ENCODE measurements at regions not wholly inside any gene's neighbourhood (a gene's known extent, or its start where the extent isn't known, plus 50 kb on each side); places are given as distances from the start of the nearest gene placed in this dataset.

- CTCF ChIA-PET (ENCODE audit: partially characterized antibody): no interaction called here
- Mint-ChIP-seq H3K9me3 (peaks cover 0 to 10% (median 2%) of the 10 kb centered on the region in 8 donors), H3K4me3 (no peak overlapping the region), H3K27me3 (no peaks in the 10 kb centered on the region), H3K36me3 (no peaks in the 10 kb centered on the region), H3K4me1 (no peaks in the 10 kb centered on the region), H3K27ac (no peak overlapping the region)
- Histone ChIP-seq H3K9me3 (ENCODE audit: control insufficient read depth in 1 of 2, low read length in 2 of 2) (no peaks in the 10 kb centered on the region), H3K36me3 (ENCODE audit: insufficient read depth, low read length) (no peaks in the 10 kb centered on the region), H3K27ac (ENCODE audit: low read depth, low read length) (no peak overlapping the region), H3K4me1 (ENCODE audit: insufficient read depth, low read length) (no peaks in the 10 kb centered on the region), H3K27me3 (ENCODE audit: insufficient read depth, low read length) (no peaks in the 10 kb centered on the region), H3K4me3 (ENCODE audit: low read length in 2 of 2) (no peak overlapping the region)
- POLR2A ChIA-PET (ENCODE audit: partially characterized antibody): no interaction called here
- no peak for DNase-seq
- intact Hi-C loops (cut with micrococcal nuclease): no loop called here
Measured at GRCh38 chr9:118836891-118837290, 532.3 kb downstream of the BRINP1 start.

- Histone ChIP-seq H3K9me3 (ENCODE audit: control insufficient read depth in 1 of 2, low read length in 2 of 2) (no peaks in the 10 kb centered on the region), H3K27ac (ENCODE audit: low read depth, low read length) (no peak overlapping the region), H3K4me3 (ENCODE audit: low read length in 2 of 2) (no peak overlapping the region), H3K36me3 (ENCODE audit: insufficient read depth, low read length) (no peaks in the 10 kb centered on the region), H3K4me1 (ENCODE audit: insufficient read depth, low read length) (no peaks in the 10 kb centered on the region), H3K27me3 (ENCODE audit: insufficient read depth, low read length) (no peaks in the 10 kb centered on the region)
- CTCF ChIA-PET (ENCODE audit: partially characterized antibody): no interaction called here
- Mint-ChIP-seq H3K4me1 (no peaks in the 10 kb centered on the region), H3K36me3 (no peaks in the 10 kb centered on the region), H3K27me3 (no peaks in the 10 kb centered on the region), H3K27ac (no peak overlapping the region), H3K4me3 (no peak overlapping the region), H3K9me3 (peaks cover 1 to 16% (median 7%) of the 10 kb centered on the region in 8 donors)
- intact Hi-C loops (cut with micrococcal nuclease): no loop called here
- POLR2A ChIA-PET (ENCODE audit: partially characterized antibody): no interaction called here
- no peak for DNase-seq
Measured at GRCh38 chr9:118871531-118871930, 497.7 kb downstream of the BRINP1 start.

- intact Hi-C loops (cut with micrococcal nuclease): no loop called here
- Histone ChIP-seq H3K36me3 (ENCODE audit: insufficient read depth, low read length) (no peaks in the 10 kb centered on the region), H3K4me3 (ENCODE audit: low read length in 2 of 2) (no peak overlapping the region), H3K27ac (ENCODE audit: low read depth, low read length) (no peak overlapping the region), H3K4me1 (ENCODE audit: insufficient read depth, low read length) (no peaks in the 10 kb centered on the region), H3K9me3 (ENCODE audit: control insufficient read depth in 1 of 2, low read length in 2 of 2) (no peaks in the 10 kb centered on the region), H3K27me3 (ENCODE audit: insufficient read depth, low read length) (no peaks in the 10 kb centered on the region)
- Mint-ChIP-seq H3K27ac (no peak overlapping the region), H3K9me3 (peaks cover 0 to 14% (median 4%) of the 10 kb centered on the region in 8 donors), H3K4me3 (no peak overlapping the region), H3K27me3 (no peaks in the 10 kb centered on the region), H3K4me1 (no peaks in the 10 kb centered on the region), H3K36me3 (no peaks in the 10 kb centered on the region)
- CTCF ChIA-PET (ENCODE audit: partially characterized antibody): no interaction called here
- no peak for DNase-seq
- POLR2A ChIA-PET (ENCODE audit: partially characterized antibody): no interaction called here
Measured at GRCh38 chr9:118882684-118883083, 486.6 kb downstream of the BRINP1 start.

- H3K9me3 Mint-ChIP-seq: peaks cover 0 to 15% (median 4%) of the 10 kb centered on the region in 8 donors
- Histone ChIP-seq H3K9me3 (ENCODE audit: control insufficient read depth in 1 of 2, low read length in 2 of 2) (no peaks in the 10 kb centered on the region), H3K27me3 (ENCODE audit: insufficient read depth, low read length) (no peaks in the 10 kb centered on the region), H3K36me3 (ENCODE audit: insufficient read depth, low read length) (no peaks in the 10 kb centered on the region), H3K4me1 (ENCODE audit: insufficient read depth, low read length) (no peaks in the 10 kb centered on the region), H3K27ac (ENCODE audit: low read depth, low read length) (no peak overlapping the region), H3K4me3 (ENCODE audit: low read length in 2 of 2) (no peak overlapping the region)
- intact Hi-C loops (cut with micrococcal nuclease): no loop called here
- H3K36me3 Mint-ChIP-seq: no peaks in the 10 kb centered on the region
- H3K27me3 Mint-ChIP-seq: no peaks in the 10 kb centered on the region
- H3K4me3 Mint-ChIP-seq: no peak overlapping the region
- no peak for DNase-seq
- H3K4me1 Mint-ChIP-seq: no peaks in the 10 kb centered on the region
- POLR2A ChIA-PET (ENCODE audit: partially characterized antibody): no interaction called here
- H3K27ac Mint-ChIP-seq: no peak overlapping the region
- CTCF ChIA-PET (ENCODE audit: partially characterized antibody): no interaction called here
Measured at GRCh38 chr9:118883411-118883810, 485.8 kb downstream of the BRINP1 start.

GRCh38 chr9:118891213-118891612 lies 478.0 kb downstream of the BRINP1 start:
- H3K9me3 Mint-ChIP-seq: peaks cover 0 to 14% (median 4%) of the 10 kb centered on the region in 8 donors
- no peak overlapping the region for H3K4me3 Mint-ChIP-seq
- Histone ChIP-seq H3K9me3 (ENCODE audit: control insufficient read depth in 1 of 2, low read length in 2 of 2) (no peaks in the 10 kb centered on the region), H3K4me3 (ENCODE audit: low read length in 2 of 2) (no peak overlapping the region), H3K4me1 (ENCODE audit: insufficient read depth, low read length) (no peaks in the 10 kb centered on the region), H3K27me3 (ENCODE audit: insufficient read depth, low read length) (no peaks in the 10 kb centered on the region), H3K27ac (ENCODE audit: low read depth, low read length) (no peak overlapping the region), H3K36me3 (ENCODE audit: insufficient read depth, low read length) (no peaks in the 10 kb centered on the region)
- POLR2A ChIA-PET (ENCODE audit: partially characterized antibody): no interaction called here
- intact Hi-C loops (cut with micrococcal nuclease): no loop called here
- no peak overlapping the region for H3K27ac Mint-ChIP-seq
- DNase-seq: no peak
- no peaks in the 10 kb centered on the region for H3K27me3 Mint-ChIP-seq
- H3K36me3 Mint-ChIP-seq: no peaks in the 10 kb centered on the region
- CTCF ChIA-PET (ENCODE audit: partially characterized antibody): no interaction called here
- H3K4me1 Mint-ChIP-seq: no peaks in the 10 kb centered on the region

GRCh38 chr9:118896324-118897000 lies 472.8 kb downstream of the BRINP1 start:
- ChIA-PET POLR2A (ENCODE audit: partially characterized antibody) (no interaction called here), CTCF (ENCODE audit: partially characterized antibody) (interaction anchor here (1.4 kb wide), 1 partner anchor 9 kb away, joined by 3 read pairs; no protein-coding TSS in a partner anchor)
- no peak for DNase-seq

GRCh38 chr9:118918180-118918579 lies 451.1 kb downstream of the BRINP1 start:
- Mint-ChIP-seq H3K4me1 (no peaks in the 10 kb centered on the region), H3K4me3 (no peak overlapping the region), H3K27ac (no peak overlapping the region), H3K36me3 (no peaks in the 10 kb centered on the region), H3K27me3 (no peaks in the 10 kb centered on the region), H3K9me3 (peaks cover 0 to 21% (median 8%) of the 10 kb centered on the region in 8 donors)
- Histone ChIP-seq H3K4me3 (ENCODE audit: low read length in 2 of 2) (no peak overlapping the region), H3K27ac (ENCODE audit: low read depth, low read length) (no peak overlapping the region), H3K9me3 (ENCODE audit: control insufficient read depth in 1 of 2, low read length in 2 of 2) (peaks cover 0 to 4% of the 10 kb centered on the region in 2 donors), H3K36me3 (ENCODE audit: insufficient read depth, low read length) (no peaks in the 10 kb centered on the region), H3K27me3 (ENCODE audit: insufficient read depth, low read length) (no peaks in the 10 kb centered on the region), H3K4me1 (ENCODE audit: insufficient read depth, low read length) (no peaks in the 10 kb centered on the region)
- DNase-seq: no peak
- POLR2A ChIA-PET (ENCODE audit: partially characterized antibody): no interaction called here
- intact Hi-C loops (cut with micrococcal nuclease): no loop called here
- CTCF ChIA-PET (ENCODE audit: partially characterized antibody): no interaction called here

More at GRCh38 chr9:118896324-118897000, 472.8 kb downstream of the BRINP1 start:
- Mint-ChIP-seq H3K27ac (peak overlapping the region in 1 of 7 donors; percentile 70), H3K27me3 (peaks cover 0 to 1% of the 10 kb centered on the region in 2 donors), H3K4me3 (no peak overlapping the region), H3K36me3 (no peaks in the 10 kb centered on the region), H3K9me3 (peaks cover 0 to 12% (median 4%) of the 10 kb centered on the region in 8 donors), H3K4me1 (no peaks in the 10 kb centered on the region)
- Histone ChIP-seq H3K9me3 (ENCODE audit: control insufficient read depth in 1 of 2, low read length in 2 of 2) (no peaks in the 10 kb centered on the region), H3K4me3 (ENCODE audit: low read length in 2 of 2) (no peak overlapping the region), H3K4me1 (ENCODE audit: insufficient read depth, low read length) (no peaks in the 10 kb centered on the region), H3K27me3 (ENCODE audit: insufficient read depth, low read length) (no peaks in the 10 kb centered on the region), H3K27ac (ENCODE audit: low read depth, low read length) (no peak overlapping the region), H3K36me3 (ENCODE audit: insufficient read depth, low read length) (no peaks in the 10 kb centered on the region)
- intact Hi-C loops (cut with micrococcal nuclease): no loop called here

All from CD4-positive, alpha-beta memory T cell (primary cell).